K562 (cell line): ENCODE measurements at regions not wholly inside any gene's neighbourhood (a gene's known extent, or its start where the extent isn't known, plus 50 kb on each side); places are given as distances from the start of the nearest gene placed in this dataset.
"Not testable (repeated sequence)": the region's sequence is repeated elsewhere in the genome, so short reads cannot be mapped to it uniquely, and the experiment has no call there.

Source experiments
- GTF2F1 ChIP-seq: IDR thresholded peaks from 2 replicates; pipeline ENCODE4 v1.6.1; 2011; ENCODE audit warnings: low read depth, low read length, improper control_type of control experiment
- HMG20B ChIP-seq: fragments of 250-450 bp; sonication (Bioruptor Pico); IDR thresholded peaks from 2 replicates; pipeline ENCODE4 v1.5.0; 2021; ENCODE audit warnings: mild to moderate bottlenecking
- KAT7 ChIP-seq: sonication (generic); formaldehyde crosslinking; IDR thresholded peaks from 2 replicates; pipeline ENCODE4 v1.8.0; 2022; ENCODE audit warnings: missing genetic modification reagents, mild to moderate bottlenecking, borderline replicate concordance
- NFIC ChIP-seq: fragments of 450-650 bp; IDR thresholded peaks from 2 replicates; pipeline ENCODE4 v1.6.1; 2017; ENCODE audit warnings: mild to moderate bottlenecking, inconsistent platforms
- POLR2AphosphoS5 ChIP-seq: IDR thresholded peaks from 2 replicates; pipeline ENCODE4 v1.6.1; 2011; ENCODE audit warnings: mild to moderate bottlenecking, low read depth, low read length, moderate library complexity; ENCODE audit not compliant: control insufficient read depth, insufficient read depth
- TEAD4 ChIP-seq, 2 experiments: sonication (generic) in 1 of 2; formaldehyde crosslinking in 1 of 2; IDR thresholded peaks; 2 replicates each; pipeline versions ENCODE4 v1.6.1 to v1.8.0; 2012 to 2022; ENCODE audit warnings: borderline replicate concordance in 1 of 2, inconsistent platforms in 1 of 2, low read length in 1 of 2, mild to moderate bottlenecking in 1 of 2, missing genetic modification reagents in 1 of 2
- TRIM24 ChIP-seq, 2 experiments: fragments of 450-650 bp; IDR thresholded peaks; 2 replicates each; pipeline ENCODE4 v1.6.1; 2016
- TF ChIP-seq, protein P1 (sequence below), 3 experiments: IDR thresholded peaks in 2 of 3; conservative IDR thresholded peaks in 1 of 3; 2 replicates each; pipeline ENCODE4 v1.5.1; 2011 to 2012; ENCODE audit warnings: low read length in 3 of 3, mild to moderate bottlenecking in 3 of 3, control low read depth in 2 of 3, improper control_type of control experiment in 1 of 3, inconsistent platforms in 1 of 3, low read depth in 1 of 3, mixed read lengths in 1 of 3, moderate library complexity in 1 of 3; ENCODE audit not compliant: insufficient read depth in 2 of 3

DNA sequence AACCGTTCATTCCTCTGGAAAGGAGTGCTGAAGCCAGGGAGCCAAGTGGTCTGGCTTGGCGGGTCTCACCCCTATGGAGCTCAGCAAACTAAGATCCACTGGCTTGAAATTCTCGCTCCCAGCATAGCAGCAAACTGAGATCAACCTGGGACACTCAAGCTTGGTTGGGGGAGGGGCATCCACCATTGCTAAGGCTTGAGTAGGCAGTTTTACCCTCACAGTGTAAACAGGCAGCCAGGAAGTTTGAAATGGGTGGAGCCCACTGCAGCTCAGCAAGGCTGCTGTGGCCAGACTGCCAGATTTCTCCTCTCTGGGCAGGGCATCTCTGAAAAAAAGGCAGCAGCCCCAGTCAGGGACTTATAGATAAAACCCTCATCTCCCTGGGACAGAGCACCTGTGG lies 866.1 kb upstream of the ATXN7L3B start:
- not testable (repeated sequence) for TF ChIP-seq TEAD4 (IDR thresholded peaks at IDR 0.05; ENCODE audit: low read length); TEAD4 (CRISPR knock-in tag; IDR thresholded peaks at IDR 0.05; ENCODE audit: borderline replicate concordance); KAT7 (CRISPR knock-in tag); HMG20B (CRISPR knock-in tag); GTF2F1; TRIM24 (IDR thresholded peaks at IDR 0.05); POLR2AphosphoS5; NFIC
- TF ChIP-seq, protein P1, sequence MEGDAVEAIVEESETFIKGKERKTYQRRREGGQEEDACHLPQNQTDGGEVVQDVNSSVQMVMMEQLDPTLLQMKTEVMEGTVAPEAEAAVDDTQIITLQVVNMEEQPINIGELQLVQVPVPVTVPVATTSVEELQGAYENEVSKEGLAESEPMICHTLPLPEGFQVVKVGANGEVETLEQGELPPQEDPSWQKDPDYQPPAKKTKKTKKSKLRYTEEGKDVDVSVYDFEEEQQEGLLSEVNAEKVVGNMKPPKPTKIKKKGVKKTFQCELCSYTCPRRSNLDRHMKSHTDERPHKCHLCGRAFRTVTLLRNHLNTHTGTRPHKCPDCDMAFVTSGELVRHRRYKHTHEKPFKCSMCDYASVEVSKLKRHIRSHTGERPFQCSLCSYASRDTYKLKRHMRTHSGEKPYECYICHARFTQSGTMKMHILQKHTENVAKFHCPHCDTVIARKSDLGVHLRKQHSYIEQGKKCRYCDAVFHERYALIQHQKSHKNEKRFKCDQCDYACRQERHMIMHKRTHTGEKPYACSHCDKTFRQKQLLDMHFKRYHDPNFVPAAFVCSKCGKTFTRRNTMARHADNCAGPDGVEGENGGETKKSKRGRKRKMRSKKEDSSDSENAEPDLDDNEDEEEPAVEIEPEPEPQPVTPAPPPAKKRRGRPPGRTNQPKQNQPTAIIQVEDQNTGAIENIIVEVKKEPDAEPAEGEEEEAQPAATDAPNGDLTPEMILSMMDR (IDR thresholded peaks at IDR 0.05 in 2 of 3, conservative IDR thresholded peaks at IDR 0.05 in 1 of 3; ENCODE audit: insufficient read depth in 2 of 3, low read depth in 1 of 3, low read length in 3 of 3), result not testable (repeated sequence)
